ENCODE measurements at regions not wholly inside any gene's neighbourhood (a gene's known extent, or its start where the extent isn't known, plus 50 kb on each side); places are given as distances from the start of the nearest gene placed in this dataset.

GRCh38 chr12:32047357-32048212 is 59.1 kb upstream of the BICD1 start:
- no peak for DNase-seq

DNA sequence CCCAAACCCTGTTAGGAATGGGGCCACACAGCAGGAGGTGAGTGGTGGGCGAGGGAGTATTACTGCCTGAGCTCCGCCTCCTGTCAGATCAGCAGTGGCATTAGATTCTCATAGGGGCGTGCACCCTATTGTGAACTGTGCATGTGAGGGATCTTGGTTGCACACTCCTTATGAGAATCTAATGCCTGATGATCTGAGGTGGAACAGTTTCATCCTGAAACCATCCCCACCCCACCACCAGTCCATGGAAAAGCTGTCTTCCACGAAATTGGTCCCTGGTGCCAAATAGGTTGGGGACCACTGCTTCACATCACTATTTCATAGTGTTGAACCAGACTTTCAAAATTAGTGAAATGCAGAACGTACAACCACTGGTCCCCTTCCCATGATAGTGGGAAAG is 57.9 kb upstream of the BICD1 start:
- no peak for DNase-seq

DNA sequence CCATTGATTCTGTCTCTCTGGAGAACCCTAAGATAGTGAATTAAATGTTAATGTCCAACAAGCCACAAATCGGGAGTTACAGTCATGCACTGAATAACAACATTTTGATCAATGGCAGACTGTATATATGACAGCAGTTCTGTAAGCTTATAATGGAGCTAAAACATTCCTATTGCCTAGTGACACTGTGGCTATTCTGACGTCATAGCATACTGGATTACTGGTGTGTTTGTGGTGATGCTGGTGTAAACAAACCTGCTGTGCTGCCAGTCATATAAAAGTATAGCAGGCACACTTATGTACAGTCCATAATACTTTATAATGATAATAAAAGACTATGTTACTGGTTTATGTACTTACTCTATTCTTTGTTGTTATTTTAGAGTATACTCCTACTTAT is 56.7 kb upstream of the BICD1 start:
- DNase-seq, result no peak

- no peak for DNase-seq
These were observed 55.0 kb upstream of the BICD1 start for GRCh38 chr12:32051511-32052211.

GRCh38 chr12:32052212-32052713 is 54.4 kb upstream of the BICD1 start:
- no peak for DNase-seq

DNA sequence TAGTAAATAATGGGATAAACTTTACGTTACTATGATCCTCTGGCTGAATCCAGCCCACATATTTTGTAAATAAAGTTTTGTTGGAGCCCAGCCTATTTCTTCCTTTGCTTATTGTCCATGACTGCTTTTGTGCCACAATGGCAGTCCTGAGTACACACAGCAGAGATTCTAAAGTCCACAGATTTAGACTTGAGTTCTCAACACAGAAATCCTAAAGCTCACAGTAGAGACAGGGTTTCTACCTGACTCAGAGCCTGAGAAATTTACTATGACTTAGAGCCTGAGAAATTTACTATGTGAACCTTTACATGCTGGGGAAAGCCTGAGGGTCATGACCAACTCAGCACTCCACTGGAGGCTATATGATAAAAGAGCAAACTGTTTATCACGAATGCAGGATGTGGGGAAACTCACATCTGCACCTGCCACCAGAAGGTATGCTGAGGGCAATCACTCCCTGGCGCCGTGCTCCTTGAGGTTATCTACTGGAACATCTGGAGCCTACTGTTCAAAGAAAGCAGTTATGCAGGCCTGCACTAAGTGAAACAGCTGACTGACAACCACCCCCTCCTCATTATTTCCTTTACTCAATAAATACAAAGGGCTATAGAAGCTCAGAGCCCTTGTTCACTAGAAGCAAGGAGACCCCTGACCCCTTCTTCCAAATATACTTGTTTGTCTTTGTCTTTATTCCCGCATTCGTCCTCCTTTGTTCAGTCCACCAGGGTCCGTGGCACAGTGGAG is 52.6 kb upstream of the BICD1 start:
- no peak for DNase-seq
